ENCODE measurements at regions not wholly inside any gene's neighbourhood (a gene's known extent, or its start where the extent isn't known, plus 50 kb on each side); places are given as distances from the start of the nearest gene placed in this dataset.

DNA sequence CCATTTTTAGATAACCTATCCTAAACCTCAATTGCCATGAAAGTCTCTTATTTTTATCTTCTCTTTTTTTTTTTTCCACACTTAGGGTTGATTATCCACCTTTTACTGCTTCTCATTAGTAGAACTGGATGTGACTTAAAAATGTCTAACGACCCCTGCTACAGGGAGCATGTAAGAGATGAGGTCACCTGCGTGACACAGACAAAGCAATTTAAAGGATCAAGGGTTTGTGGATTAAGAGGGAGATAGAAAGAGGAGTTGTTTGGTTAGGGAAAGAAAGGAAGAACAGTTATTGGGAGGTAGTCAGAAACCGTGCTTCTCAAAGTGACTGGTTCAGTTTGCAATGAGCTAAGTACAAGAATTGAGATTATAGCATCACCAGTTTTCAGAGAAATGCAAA is 239.1 kb downstream of the ALX1 start:
- H3K4me3 ChIP-seq (ENCODE audit: low read depth, low read length, poor library complexity, severe bottlenecking) = no peak overlapping the region
- DNase-seq (ENCODE audit: low spot score) = no peak
- H3K27me3 ChIP-seq (replicated peaks; ENCODE audit: insufficient read depth, low read depth, low read length, poor library complexity) = no peaks in the 10 kb centered on the region
- no peak overlapping the region for H3K27ac ChIP-seq (ENCODE audit: low read depth, low read length, poor library complexity, severe bottlenecking)
- no peaks in the 10 kb centered on the region for H3K9me3 ChIP-seq (ENCODE audit: low read depth, low read length, poor library complexity, severe bottlenecking)
- BruUV-seq (replicated peaks) = no TSS peak
- intact Hi-C loops (cut with micrococcal nuclease; ENCODE audit: unreplicated experiment) = no loop called here
- H3K36me3 ChIP-seq (ENCODE audit: insufficient read depth, low read length, poor library complexity, severe bottlenecking) = no peaks in the 10 kb centered on the region
- ChIA-PET CTCF (no interaction called here), POLR2A (ENCODE audit: low non-redundant PET) (no interaction called here)
- no peaks in the 10 kb centered on the region for H3K4me1 ChIP-seq (ENCODE audit: insufficient read depth, low read length, poor library complexity, severe bottlenecking)
- TF ChIP-seq CTCF (conservative IDR thresholded peaks at IDR 0.05; ENCODE audit: low read depth, low read length) = no peak
- TF ChIP-seq EZH2 (IDR thresholded peaks at IDR 0.05; ENCODE audit: borderline replicate concordance, low read depth, low read length, poor library complexity, severe bottlenecking) = no peak

- BruUV-seq (replicated peaks) = no TSS peak
- Histone ChIP-seq H3K4me1 (ENCODE audit: insufficient read depth, low read length, poor library complexity, severe bottlenecking) (no peaks in the 10 kb centered on the region), H3K27ac (ENCODE audit: low read depth, low read length, poor library complexity, severe bottlenecking) (no peak overlapping the region), H3K36me3 (ENCODE audit: insufficient read depth, low read length, poor library complexity, severe bottlenecking) (no peaks in the 10 kb centered on the region), H3K4me3 (ENCODE audit: low read depth, low read length, poor library complexity, severe bottlenecking) (no peak overlapping the region), H3K9me3 (ENCODE audit: low read depth, low read length, poor library complexity, severe bottlenecking) (no peaks in the 10 kb centered on the region), H3K27me3 (replicated peaks; ENCODE audit: insufficient read depth, low read depth, low read length, poor library complexity) (no peaks in the 10 kb centered on the region)
- TF ChIP-seq EZH2 (IDR thresholded peaks at IDR 0.05; ENCODE audit: borderline replicate concordance, low read depth, low read length, poor library complexity, severe bottlenecking) = no peak
- TF ChIP-seq CTCF (conservative IDR thresholded peaks at IDR 0.05; ENCODE audit: low read depth, low read length) = no peak
- POLR2A ChIA-PET (ENCODE audit: low non-redundant PET) = no interaction called here
- CTCF ChIA-PET = no interaction called here
- no peak for DNase-seq (ENCODE audit: low spot score)
- intact Hi-C loops (cut with micrococcal nuclease; ENCODE audit: unreplicated experiment) = no loop called here
Observed at GRCh38 chr12:85523197-85523596, 243.2 kb downstream of the ALX1 start.

DNA sequence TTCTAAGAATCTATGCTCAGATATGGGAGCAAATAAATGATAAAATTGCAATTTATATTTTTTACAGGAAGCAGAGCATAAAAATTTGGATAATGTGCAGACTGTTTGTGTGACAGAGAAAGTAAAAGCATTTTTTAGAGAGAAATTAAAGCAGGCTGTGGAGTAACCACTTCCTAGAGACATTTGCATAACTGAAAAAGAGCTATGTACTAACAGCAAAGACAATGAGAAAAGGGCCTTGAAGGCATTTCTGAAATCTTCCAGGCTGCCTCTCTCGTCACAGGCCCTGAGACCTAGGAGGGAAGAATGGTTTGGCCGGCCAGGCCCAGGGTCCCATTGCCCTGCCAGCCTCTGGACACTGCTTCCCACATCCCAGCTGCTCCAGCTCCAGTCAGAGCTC is 247.2 kb downstream of the ALX1 start:
- no peak for DNase-seq (ENCODE audit: low spot score)
- no peaks in the 10 kb centered on the region for H3K36me3 ChIP-seq (ENCODE audit: insufficient read depth, low read length, poor library complexity, severe bottlenecking)
- TF ChIP-seq EZH2 (IDR thresholded peaks at IDR 0.05; ENCODE audit: borderline replicate concordance, low read depth, low read length, poor library complexity, severe bottlenecking) (no peak), CTCF (conservative IDR thresholded peaks at IDR 0.05; ENCODE audit: low read depth, low read length) (no peak)
- ChIA-PET CTCF (no interaction called here), POLR2A (ENCODE audit: low non-redundant PET) (interaction anchor here (0.7 kb wide), 1 partner anchor 1818 kb away, joined by 4 read pairs; no protein-coding TSS in a partner anchor)
- H3K4me3 ChIP-seq (ENCODE audit: low read depth, low read length, poor library complexity, severe bottlenecking) = no peak overlapping the region
- no peaks in the 10 kb centered on the region for H3K4me1 ChIP-seq (ENCODE audit: insufficient read depth, low read length, poor library complexity, severe bottlenecking)
- no peaks in the 10 kb centered on the region for H3K9me3 ChIP-seq (ENCODE audit: low read depth, low read length, poor library complexity, severe bottlenecking)
- no peaks in the 10 kb centered on the region for H3K27me3 ChIP-seq (replicated peaks; ENCODE audit: insufficient read depth, low read depth, low read length, poor library complexity)
- intact Hi-C loops (cut with micrococcal nuclease; ENCODE audit: unreplicated experiment) = no loop called here
- no peak overlapping the region for H3K27ac ChIP-seq (ENCODE audit: low read depth, low read length, poor library complexity, severe bottlenecking)
- no TSS peak for BruUV-seq (replicated peaks)

Measured in A673 (cell line).